Cerebellar cortex (tissue), 1 donor: ENCODE measurements at regions not wholly inside any gene's neighbourhood (a gene's known extent, or its start where the extent isn't known, plus 50 kb on each side); places are given as distances from the start of the nearest gene placed in this dataset.

ENCODE experiments used
- DNase-seq: peaks from one replicate; pipeline ENCODE4 v3.0.0-alpha.2; 2015; ENCODE audit warnings: low spot score

DNA sequence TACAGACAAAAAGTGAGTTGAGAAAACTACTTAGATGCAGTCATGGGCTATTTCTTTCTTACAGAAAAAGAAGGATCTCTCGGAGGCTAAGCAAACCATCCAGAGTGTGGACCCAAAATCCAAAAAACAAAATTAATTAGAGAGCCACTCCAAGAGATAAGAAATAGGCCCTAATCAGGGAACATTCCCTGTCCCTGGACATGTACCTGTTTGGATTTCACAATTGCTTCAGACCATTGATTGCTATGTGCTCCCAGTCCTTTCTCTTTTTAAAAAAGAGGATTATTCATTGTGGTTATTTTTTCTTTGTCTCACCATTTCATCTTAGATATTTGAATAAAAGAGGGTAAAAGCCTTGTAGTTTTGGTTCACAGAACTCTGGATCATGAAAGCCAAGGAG is 549.9 kb downstream of the ETNK1 start:
- DNase-seq, result no peak

DNA sequence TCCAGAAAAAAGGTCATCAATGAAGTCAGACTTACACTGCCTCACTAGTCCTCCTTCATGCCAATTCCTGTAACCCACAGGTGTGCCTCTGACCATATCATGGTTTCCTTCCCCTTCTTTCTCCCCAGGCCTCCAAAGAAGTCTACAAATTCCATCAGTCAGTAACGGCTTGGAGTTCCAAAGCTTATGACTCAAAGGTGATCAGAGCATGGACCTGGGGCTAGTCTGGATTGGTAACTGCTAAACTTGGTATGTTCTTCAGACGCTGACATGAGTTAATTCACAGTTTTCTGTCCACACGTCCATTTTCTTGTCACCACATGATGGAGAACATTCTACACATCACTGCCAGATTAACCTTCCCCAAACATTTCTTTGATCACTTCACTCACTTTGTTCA is 560.4 kb downstream of the ETNK1 start:
- no peak for DNase-seq

DNA sequence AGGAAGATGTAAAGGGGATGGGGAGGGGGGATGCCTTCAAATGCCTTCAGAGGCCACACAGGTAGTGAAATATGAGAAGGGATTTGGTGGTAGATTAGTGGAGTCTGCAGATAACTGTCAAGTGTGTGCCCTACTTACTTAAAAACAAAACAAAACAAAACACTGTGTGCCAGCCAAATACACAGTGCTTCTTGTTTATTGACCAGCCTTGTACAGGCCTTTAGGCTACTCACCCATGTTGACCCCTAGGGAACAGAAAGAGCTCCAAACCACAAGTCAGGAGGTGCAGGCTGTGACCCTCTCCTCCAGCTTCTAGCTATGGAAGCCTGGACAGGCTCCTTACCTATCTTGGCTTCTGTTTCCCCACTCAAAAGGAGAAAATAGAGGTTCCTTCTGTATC is 562.0 kb downstream of the ETNK1 start:
- no peak for DNase-seq

DNA sequence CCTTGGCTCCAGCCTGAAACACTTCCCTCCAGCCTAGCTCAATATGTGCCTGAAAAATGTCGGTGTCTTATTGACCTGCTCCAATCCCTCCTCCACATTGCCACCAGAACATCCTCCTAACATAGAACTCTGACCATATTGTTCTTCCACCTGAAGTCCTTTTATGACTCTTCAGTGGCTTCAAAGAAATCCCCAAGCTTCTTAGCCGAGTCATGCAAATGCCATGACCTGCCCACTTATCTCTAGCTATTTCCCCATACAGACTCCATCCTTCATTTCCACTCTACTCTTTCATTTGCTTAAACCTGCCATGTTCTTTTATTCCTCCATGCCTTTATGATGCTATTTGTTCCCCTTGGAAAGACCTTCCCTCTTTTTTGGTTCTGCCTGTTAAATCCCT is 568.6 kb downstream of the ETNK1 start:
- DNase-seq, result no peak

DNA sequence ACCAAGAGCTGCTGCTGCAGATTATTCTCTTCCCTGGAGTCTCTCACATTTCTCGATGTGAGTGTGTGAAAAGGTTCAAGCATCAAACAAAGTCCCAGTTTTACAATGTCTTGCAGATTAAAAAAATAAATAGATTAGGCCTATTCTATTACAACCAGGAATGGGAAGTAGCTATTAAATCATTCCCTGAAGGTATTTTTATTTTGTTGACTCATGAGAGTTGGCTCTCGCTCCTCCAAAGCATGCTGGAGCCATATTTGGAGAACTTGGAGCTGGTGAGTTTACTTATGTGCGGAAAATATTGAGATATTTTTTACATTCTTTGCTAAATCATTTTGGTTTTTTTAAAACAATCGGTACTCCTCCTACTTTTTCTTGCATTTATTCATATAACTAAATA is 572.3 kb downstream of the ETNK1 start:
- no peak for DNase-seq

DNA sequence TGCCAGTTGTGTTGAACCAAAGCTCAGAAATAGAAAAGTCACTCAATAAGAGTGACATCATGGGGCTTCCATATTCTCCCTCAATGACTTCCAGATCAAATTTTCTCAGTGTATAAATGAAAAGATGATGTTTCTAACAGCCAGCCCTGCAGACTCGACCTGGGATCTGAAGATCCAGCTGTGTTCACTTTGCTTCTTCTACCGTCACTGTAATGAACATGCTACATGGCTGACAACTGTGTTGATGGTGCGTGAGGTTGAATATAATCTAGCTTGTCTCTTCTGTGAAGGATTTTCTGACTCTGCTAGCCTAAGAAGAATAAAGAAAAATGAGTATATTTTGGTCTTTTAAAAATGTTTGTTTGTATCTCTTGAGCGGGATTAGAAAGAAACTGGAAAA is 577.8 kb downstream of the ETNK1 start:
- no peak for DNase-seq

DNA sequence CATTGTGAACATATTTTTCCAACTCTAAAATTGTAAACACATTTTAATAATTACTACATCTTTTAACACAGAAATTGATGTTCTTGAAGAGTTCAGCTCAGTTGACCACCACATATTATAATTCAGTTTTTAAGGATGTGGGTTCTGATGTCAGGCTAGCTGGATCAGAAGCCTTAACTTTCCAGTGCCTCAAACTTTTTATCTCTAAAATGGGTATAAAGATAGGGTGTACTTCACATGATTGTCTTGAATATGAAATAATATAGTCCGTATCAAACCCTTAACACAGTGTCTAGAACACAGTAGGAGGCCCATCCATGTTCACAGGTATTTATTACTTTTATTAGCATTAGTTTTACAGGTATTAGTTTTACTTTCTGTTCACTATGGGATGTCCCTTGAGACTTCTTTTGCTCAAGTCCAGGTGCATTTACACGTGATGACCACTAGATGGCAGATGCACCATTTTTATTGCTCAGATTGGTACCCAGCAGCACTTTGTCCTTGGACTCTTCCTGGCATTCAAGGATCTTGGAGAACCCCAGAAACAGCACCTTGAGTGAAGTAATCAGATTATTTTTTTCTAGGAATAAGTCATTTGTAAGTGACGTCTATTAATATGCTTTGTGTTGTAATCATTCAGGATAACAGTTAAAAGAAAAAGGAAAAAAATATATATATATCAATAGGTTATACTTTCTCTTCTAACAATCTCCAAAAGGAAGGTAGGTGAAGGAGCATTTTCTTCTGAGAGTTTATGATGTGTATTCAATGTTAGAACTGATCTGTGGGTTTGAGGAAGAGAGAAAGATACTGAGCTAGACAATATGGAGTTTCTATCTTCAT is 580.2 kb downstream of the ETNK1 start:
- DNase-seq, result peak; percentile 25

DNA sequence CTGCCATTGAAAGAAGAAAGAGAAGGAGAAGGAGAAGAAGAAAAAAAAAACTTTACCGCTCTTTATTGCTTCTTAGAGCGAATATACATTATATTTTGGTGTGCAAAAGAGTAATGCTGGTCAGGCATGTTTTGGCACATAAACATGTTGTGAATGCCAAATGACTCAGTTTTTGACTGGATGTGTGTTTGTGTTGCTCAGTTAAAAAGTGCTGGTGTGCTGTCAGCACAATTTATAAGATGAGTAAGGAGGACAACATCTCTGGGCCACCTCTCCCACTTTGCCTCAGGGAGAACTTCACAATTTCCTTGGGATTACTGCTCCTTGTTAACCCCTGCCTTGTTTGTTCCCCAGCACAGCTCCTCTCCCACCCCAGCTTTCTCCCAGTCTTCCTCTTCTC is 584.8 kb downstream of the ETNK1 start:
- DNase-seq, result no peak

DNA sequence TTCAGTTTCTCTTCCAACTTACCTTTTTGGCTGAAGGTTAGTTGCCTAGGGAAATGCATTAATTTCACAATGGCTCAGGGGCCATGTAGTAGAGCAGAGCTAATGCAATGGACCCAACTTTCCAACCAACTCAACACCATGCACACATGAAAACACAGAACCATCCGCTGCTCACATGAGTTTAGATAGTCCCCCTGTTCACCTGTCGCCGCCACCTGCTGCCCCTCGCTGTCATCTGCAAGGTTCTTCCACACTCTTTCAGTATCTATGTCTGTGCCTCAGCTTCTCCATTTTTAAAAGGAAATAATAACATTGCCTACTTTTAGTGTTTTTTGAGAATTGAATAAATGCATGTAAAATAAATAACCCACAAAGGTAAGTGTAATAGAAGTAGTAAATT is 585.6 kb downstream of the ETNK1 start:
- DNase-seq, result no peak

DNA sequence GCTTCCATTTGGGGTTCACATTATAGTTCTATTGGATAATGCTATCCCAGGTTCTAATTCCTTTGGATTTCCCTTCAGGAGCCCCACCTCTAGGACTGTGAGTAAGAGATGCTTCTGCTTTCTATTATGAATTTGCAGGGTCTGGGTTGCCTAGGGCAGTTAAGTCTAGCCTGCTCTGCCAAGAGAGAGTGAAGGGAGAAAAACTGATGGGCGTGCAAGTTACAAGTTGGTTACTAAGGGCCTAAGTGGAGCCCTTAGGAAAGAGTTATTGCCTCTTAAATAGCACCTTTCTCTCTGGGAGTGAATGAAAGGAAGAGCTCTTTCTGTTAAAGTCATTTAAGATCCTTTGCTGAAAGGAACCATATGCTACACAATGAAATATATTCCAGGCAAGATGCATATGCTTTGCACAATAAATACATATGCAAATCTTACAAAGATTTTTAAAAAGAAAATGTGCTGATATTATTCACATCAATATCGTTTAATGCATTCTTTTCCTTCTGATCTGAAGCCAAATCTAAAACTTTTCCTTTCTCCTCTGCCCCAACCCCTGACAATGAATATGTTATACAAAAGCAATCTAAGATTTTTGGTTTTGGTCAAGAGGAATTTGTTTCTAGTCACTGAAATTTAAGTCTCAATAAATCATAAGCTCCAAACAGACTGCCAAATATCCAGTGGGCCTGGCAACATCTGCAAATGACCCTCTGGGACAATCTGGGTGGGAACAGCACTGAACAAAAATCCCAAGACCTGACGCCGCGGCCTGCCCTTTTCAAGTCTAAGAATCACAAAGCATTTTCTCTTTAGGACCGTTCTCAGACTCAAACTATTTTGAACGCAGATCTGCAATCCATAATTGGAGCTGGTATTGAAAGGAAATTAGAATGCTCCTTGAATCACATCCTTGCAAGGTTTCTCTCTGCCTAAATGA is 586.7 kb downstream of the ETNK1 start:
- no peak for DNase-seq

DNA sequence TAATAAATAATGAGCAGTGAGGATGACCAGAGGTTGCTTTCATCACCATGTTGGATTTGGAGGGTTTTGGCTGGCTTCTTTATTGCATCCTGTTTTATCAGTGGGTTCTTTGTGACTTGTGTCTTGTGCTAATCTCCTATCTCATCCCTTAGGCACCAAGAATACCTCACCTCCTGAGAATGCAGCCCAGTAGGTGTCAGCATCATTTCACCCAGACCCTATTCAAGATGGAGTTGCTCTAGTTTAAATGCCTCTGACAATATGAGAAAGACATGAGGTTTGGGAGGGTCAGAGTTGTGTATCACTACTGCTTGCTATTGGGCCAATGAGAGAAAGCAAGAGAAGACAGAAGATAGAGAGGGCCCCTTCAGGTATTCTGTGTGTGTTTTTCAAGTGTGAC is 592.2 kb downstream of the ETNK1 start:
- DNase-seq, result no peak

DNA sequence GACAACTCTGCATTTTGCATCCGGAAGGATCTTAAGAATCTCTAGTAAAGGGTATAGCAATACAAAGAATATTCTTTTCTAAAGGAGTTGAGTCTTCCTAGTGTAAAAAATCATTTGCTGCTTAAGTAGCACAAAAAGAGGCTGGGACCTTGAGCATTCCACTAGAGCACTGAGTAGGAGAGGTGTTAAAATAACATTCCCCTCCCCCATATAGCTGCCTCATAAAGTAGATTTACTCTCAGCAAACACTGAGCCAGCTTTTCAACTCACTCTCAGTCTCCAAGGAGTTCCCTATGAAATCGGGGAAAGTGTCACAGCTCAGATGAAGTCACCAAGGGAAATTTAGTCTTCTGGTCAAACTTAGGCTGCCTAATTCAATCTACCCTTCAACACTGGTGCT is 592.7 kb downstream of the ETNK1 start:
- DNase-seq, result no peak

DNA sequence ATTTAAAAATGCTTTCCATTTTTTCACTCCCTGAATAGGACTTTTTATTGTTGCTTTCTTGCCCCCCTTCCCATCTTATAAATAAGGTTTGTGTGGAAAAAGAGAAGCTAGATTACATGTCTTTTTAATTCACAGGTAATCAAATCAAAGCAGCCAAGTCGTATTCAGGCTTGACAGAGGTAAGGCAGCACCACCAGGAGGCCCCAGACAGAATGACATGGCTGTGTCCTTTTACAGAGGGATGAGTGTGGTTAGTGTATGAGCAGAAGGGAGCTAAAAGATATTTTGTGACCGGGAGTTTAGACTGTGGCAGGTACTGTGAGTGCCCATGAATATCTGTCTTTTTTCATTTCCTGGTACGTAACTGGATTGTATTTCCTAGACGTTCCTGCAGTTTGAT is 596.1 kb downstream of the ETNK1 start:
- DNase-seq, result no peak

DNA sequence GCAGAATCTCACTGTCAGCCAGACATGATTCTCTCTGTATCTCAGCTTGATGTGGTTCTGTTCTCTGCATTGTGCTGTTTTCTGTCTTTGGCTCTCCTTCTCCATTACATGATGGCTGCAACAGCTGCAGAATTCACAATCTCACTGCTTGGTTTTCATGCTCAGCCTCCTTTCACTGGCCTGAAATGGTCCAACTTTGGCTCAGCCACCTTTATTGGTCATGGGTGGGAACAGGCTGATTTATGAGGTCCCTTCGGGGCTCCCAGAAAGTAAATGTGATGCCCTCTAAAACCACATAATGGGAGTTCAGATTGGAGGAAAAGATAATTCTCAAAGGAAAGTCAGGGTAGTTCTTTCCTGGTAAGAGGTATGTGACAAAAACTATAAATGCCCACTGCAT is 597.0 kb downstream of the ETNK1 start:
- DNase-seq, result no peak

DNA sequence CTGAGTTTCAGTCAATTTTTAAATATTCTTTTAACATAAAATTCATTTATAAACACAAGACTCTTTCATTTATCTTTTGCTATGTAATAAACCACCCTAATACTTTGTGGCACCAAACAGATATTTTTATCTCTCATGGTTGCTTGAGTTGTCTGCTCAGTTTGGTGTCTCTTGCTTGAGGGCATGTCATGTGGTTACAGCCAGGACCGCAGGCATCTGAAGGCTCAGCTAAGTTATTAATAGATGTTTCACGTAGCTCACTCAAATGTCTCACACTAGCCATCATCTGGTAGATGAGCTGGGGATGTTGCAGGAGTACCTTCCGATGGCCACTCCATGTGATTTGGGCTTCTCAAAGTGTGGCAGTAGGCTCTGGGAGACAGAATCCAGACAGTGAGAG is 597.8 kb downstream of the ETNK1 start:
- no peak for DNase-seq

DNA sequence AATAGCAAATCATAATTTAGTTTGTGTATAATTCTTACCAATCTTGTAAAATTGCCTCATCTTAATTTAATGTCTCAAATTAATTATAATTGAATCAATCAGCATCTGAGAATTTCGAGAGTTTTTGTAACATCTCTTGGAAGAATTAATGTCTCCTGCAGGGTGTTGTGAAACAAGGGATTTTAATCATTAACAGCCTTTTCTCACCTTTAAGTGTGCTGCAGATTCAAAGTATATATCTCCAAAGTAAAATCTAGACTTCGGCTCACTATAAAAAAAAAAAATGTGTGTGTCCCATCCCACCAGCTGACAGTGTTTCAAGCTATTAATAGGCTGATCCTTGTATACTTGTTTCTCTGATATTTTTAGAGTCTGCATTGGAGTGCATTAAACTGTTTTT is 603.1 kb downstream of the ETNK1 start:
- no peak for DNase-seq

DNA sequence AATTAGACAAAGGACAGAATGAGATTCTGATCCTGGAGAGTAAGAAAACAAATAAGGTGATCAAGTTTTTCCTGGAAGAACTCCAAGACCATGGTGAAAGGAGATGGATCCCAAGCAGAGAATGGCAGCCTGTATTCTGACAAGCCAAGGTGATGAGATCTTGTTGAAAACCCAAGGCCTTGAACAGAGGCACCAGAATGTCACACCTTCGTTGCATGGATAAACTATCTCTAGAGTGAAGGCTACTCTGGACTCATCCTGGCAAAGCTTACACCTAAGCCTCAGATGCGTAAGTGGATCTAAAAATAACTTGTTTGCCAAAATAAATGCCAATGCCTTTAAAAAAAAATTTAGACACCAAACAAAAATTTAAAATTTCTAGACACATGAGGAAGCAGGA is 605.9 kb downstream of the ETNK1 start:
- no peak for DNase-seq

DNA sequence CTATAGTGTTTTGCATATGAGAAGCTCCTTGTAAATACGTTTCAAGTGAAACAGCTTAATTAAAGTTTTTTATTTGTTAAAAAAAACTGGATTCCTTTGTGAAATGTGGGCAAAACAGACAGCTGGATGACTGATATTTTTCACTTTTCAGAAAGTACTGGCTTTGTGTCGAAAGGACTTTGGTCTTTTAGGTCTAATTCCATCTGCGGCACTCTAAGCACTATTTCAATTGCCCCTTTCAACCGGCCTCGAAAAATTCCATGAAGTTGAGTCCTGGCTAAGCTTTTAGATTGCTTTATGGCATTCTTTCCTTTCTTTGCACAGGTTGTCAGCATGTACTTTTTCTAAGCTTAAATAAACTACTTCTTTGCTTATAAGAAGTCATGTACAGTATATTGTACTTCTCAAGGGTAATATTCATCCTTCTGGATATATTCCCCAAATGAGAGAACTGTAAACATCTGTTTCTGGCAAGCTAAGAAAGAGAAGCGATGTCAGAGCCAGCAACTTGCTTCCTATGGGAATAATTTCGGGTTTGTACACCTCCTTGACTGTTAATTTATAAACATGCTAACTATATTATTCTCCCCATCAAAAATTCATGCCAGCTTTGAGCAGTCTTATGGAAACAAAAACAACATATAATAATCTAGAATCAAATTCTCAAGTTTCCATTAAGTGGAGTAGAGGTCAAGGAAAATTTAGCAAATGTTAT is 611.3 kb downstream of the ETNK1 start:
- no peak for DNase-seq

DNA sequence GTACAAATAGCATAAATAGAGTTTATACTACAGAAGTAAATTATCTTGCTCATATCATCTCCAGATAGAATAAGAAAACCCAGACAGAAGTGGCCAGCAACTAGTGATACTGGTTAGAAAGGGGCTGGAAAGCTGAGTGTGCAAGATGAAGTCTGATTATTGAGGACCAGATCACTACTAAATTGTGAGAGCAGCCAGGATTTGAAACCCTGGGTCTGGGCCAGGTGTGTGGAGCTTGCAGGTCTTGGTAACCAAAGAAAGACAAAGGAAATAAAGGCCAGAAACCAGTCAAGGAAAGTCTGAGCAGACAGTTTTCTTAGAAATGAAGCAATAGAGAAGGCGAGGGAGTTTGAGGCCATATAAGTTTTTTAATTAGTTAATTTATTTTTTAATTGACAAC is 611.8 kb downstream of the ETNK1 start:
- DNase-seq, result no peak

DNA sequence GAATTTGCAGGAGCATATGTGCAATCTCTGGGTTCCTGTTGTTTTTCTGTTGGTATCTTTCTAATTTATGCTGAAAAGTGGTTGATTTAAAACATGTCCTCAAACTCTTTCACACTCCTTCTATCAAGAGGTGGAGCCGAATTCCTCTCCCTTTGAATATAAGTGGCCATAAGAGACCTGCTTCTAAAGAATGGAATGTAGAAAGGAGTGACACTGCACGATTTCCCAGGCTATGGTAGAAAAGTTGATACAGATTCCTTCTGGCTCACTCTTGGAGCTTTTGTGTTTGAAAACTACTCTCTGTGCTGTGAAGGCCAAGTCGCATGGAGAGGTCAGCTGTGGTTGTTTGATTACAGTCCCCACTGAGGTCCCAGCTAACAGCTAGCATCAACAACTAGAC is 613.2 kb downstream of the ETNK1 start:
- DNase-seq, result no peak

DNA sequence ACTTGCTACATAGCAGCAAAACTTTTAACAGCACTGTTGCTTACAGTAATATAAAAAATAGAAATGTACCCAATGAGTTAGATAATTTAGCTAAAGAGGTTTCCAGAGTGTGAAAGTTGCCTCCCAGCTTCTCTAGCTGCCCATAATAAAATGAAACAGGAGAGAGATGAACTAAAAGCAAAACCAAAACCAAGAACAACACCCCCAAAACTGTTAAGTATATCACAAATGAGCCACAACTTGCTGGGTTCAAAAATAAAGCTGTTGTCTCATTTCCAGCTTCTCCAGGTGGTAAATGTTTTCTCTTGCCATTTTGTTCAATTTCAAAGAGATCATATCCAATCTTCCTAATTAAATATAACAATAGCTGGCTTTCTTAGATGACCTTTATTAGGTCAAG is 614.0 kb downstream of the ETNK1 start:
- no peak for DNase-seq

DNA sequence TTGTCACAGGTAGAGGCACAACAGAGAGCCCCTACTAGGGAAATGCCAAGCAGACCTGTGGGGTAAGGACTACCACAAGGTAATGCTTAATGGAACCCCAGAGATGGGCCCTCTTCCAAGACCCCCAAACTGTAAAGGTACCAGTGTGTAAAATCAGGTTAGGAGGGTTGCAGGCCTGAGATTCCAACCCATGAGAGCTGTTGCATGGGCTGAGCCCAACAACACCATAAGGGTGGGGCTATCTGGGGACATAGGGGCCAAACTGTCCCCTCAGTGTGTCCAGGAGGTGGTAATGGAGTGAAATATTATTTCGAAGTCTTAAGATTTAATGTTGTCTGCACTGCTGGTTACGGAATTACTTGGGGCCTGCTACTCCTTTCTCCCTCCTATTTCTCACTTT is 620.2 kb downstream of the ETNK1 start:
- DNase-seq, result no peak

DNA sequence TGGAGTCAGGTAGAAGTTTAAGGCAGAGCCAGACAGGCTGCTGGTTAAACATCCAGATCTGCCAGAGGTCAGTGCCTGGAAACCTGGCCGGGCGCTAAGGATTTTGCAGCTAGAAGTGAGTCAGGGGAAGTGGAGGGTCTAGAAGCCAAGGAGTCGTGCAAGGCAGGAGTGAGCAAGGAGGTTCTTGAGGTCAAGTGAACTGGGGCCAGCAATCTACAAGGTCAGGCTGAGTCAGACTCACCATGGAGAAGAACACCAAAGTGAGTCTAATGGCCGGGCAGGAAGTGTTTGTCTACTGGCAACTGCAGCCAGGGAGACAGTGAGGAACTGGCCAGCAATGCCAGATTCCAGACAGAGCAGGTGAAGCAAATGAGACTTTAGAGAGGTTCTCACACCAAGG is 628.2 kb downstream of the ETNK1 start:
- no peak for DNase-seq
